ENCODE measurements at regions not wholly inside any gene's neighbourhood (a gene's known extent, or its start where the extent isn't known, plus 50 kb on each side); places are given as distances from the start of the nearest gene placed in this dataset.

- no peaks in the 10 kb centered on the region for H3K36me3 ChIP-seq
- no peaks in the 10 kb centered on the region for H3K27me3 ChIP-seq
- intact Hi-C loops (cut with DNase I) = no loop called here
- DNase-seq (ENCODE audit: low spot score in 2 of 2) = no peak
- no peak for TF ChIP-seq CTCF (IDR thresholded peaks at IDR 0.05)
- no peak overlapping the region for H3K4me3 ChIP-seq
- no peaks in the 10 kb centered on the region for H3K9me3 ChIP-seq
- H3K27ac ChIP-seq = no peak overlapping the region
- no peaks in the 10 kb centered on the region for H3K4me1 ChIP-seq
These were observed 306.8 kb upstream of the PLXNA2 start for GRCh38 chr1:208551024-208551423.

- DNase-seq (ENCODE audit: low spot score in 2 of 2) = no peak
- intact Hi-C loops (cut with DNase I) = no loop called here
- no peak for TF ChIP-seq CTCF (IDR thresholded peaks at IDR 0.05)
These were observed 307.6 kb upstream of the PLXNA2 start for GRCh38 chr1:208551633-208552320.

GRCh38 chr1:208552928-208553327, 308.7 kb upstream of the PLXNA2 start:
- no peaks in the 10 kb centered on the region for H3K27me3 ChIP-seq
- no peaks in the 10 kb centered on the region for H3K4me1 ChIP-seq
- H3K27ac ChIP-seq = no peak overlapping the region
- no peaks in the 10 kb centered on the region for H3K36me3 ChIP-seq
- H3K9me3 ChIP-seq = no peaks in the 10 kb centered on the region
- TF ChIP-seq CTCF (IDR thresholded peaks at IDR 0.05) = no peak
- H3K4me3 ChIP-seq = no peak overlapping the region
- intact Hi-C loops (cut with DNase I) = no loop called here
- no peak for DNase-seq (ENCODE audit: low spot score in 2 of 2)

More at GRCh38 chr1:208551633-208552320, 307.6 kb upstream of the PLXNA2 start:
- no peak overlapping the region for H3K4me3 ChIP-seq
- no peaks in the 10 kb centered on the region for H3K27me3 ChIP-seq
- no peaks in the 10 kb centered on the region for H3K4me1 ChIP-seq
- H3K36me3 ChIP-seq = no peaks in the 10 kb centered on the region
- H3K9me3 ChIP-seq = no peaks in the 10 kb centered on the region
- no peak overlapping the region for H3K27ac ChIP-seq

- Histone ChIP-seq H3K36me3 (no peaks in the 10 kb centered on the region), H3K4me1 (no peaks in the 10 kb centered on the region), H3K9me3 (no peaks in the 10 kb centered on the region), H3K27me3 (no peaks in the 10 kb centered on the region), H3K4me3 (no peak overlapping the region), H3K27ac (no peak overlapping the region)
- TF ChIP-seq CTCF (IDR thresholded peaks at IDR 0.05) = no peak
- intact Hi-C loops (cut with DNase I) = no loop called here
- no peak for DNase-seq (ENCODE audit: low spot score in 2 of 2)
These were observed 312.3 kb upstream of the PLXNA2 start for GRCh38 chr1:208556461-208556860.

- H3K4me1 ChIP-seq = no peaks in the 10 kb centered on the region
- H3K27me3 ChIP-seq = no peaks in the 10 kb centered on the region
- intact Hi-C loops (cut with DNase I) = no loop called here
- DNase-seq (ENCODE audit: low spot score in 2 of 2) = no peak
- no peak overlapping the region for H3K4me3 ChIP-seq
- TF ChIP-seq CTCF (IDR thresholded peaks at IDR 0.05) = no peak
- no peaks in the 10 kb centered on the region for H3K36me3 ChIP-seq
- no peak overlapping the region for H3K27ac ChIP-seq
- H3K9me3 ChIP-seq = no peaks in the 10 kb centered on the region
These were observed 313.0 kb upstream of the PLXNA2 start for GRCh38 chr1:208557046-208557722.

Data from ascending aorta (tissue), 2 donors.